B cell (primary cell): ENCODE measurements at regions not wholly inside any gene's neighbourhood (a gene's known extent, or its start where the extent isn't known, plus 50 kb on each side); places are given as distances from the start of the nearest gene placed in this dataset.

ENCODE experiments used
- ATAC-seq: fragments of 200-7000 bp; cut with Tn5 transposase; one replicate; pipeline ENCODE4 v1.10.0; 2021; ENCODE audit warnings: low read depth, mild to moderate bottlenecking, moderate number of reproducible peaks, moderate library complexity
- CTCF ChIA-PET: fragments of 350-600 bp; sonication (Branson Sonifier 250); formaldehyde crosslinking; loops from one replicate; lab custom pipeline; 2021; ENCODE audit warnings: antibody characterized with exemption, inconsistent platforms; lab: Charles Lee
- POLR2A ChIA-PET: fragments of 350-600 bp; sonication (Branson Sonifier 250); formaldehyde crosslinking; loops from one replicate; lab custom pipeline; 2021; ENCODE audit warnings: antibody characterized with exemption; lab: Charles Lee
- DNase-seq: peaks from one replicate; pipeline ENCODE4 v3.0.0; 2013
- H2AFZ ChIP-seq: 2 replicates; pipeline ENCODE4 v1.6.1; 2012; ENCODE audit warnings: mild to moderate bottlenecking, low read depth, low read length; ENCODE audit not compliant: insufficient read depth, poor library complexity, severe bottlenecking
- H3K27ac ChIP-seq, 2 donors: 1 replicate in 1 of 2; 2 replicates in 1 of 2; pipeline ENCODE4 v1.5.1; 2012 to 2013; ENCODE audit warnings: low read length in 2 of 2, mild to moderate bottlenecking in 2 of 2, moderate library complexity in 1 of 2
- H3K27me3 ChIP-seq, 4 experiments: fragments of 200-600 bp in 1 of 4; sonication (generic) in 1 of 4; replicated peaks in 1 of 4; 1 replicate in 2 of 4; 2 replicates in 2 of 4; pipeline versions ENCODE4 v1.6.1 to v1.7.0; 2013 to 2016; ENCODE audit warnings: low read length in 3 of 4, mild to moderate bottlenecking in 2 of 4, mixed read lengths in 1 of 4, moderate library complexity in 1 of 4; ENCODE audit not compliant: insufficient read depth in 4 of 4, control insufficient read depth in 3 of 4; ENCODE audit errors: control extremely low read depth in 1 of 4
- H3K36me3 ChIP-seq, 2 experiments: replicated peaks in 1 of 2; 1 replicate in 1 of 2; 2 replicates in 1 of 2; pipeline versions ENCODE4 v1.6.1 to v1.7.1; 2013; ENCODE audit warnings: low read length in 1 of 2; ENCODE audit not compliant: insufficient read depth in 2 of 2, control insufficient read depth in 1 of 2; ENCODE audit errors: control extremely low read depth in 1 of 2, extremely low read depth in 1 of 2
- H3K4me1 ChIP-seq, 2 donors: fragments of 200-600 bp in 1 of 2; sonication (generic) in 1 of 2; 1 replicate in 1 of 2; 2 replicates in 1 of 2; pipeline versions ENCODE4 v1.5.1 to v1.6.1; 2013 to 2017; ENCODE audit warnings: low read length in 2 of 2; ENCODE audit not compliant: control insufficient read depth in 2 of 2, insufficient read depth in 2 of 2
- H3K4me2 ChIP-seq: replicated peaks from 2 replicates; pipeline ENCODE3; 2012; ENCODE audit warnings: mild to moderate bottlenecking, low read depth, low read length; ENCODE audit not compliant: poor library complexity, severe bottlenecking
- H3K4me3 ChIP-seq, 5 experiments: fragments of 200-600 bp in 1 of 5; sonication (generic) in 1 of 5; 1 replicate in 3 of 5; 2 replicates in 2 of 5; pipeline versions ENCODE4 v1.5.1 to v1.7.0; 2011 to 2016; ENCODE audit warnings: low read length in 4 of 5, mild to moderate bottlenecking in 4 of 5, low read depth in 2 of 5, control low read depth in 1 of 5, moderate library complexity in 1 of 5; ENCODE audit not compliant: insufficient read depth in 1 of 5; ENCODE audit errors: control extremely low read depth in 1 of 5, extremely low read depth in 1 of 5
- H3K79me2 ChIP-seq: fragments of 200-600 bp; sonication (generic); one replicate; pipeline ENCODE4 v1.6.0; 2016; ENCODE audit warnings: low read length; ENCODE audit not compliant: control insufficient read depth, insufficient read depth
- H3K9ac ChIP-seq: fragments of 200-600 bp; sonication (generic); 2 replicates; pipeline ENCODE4 v1.6.1; 2017; ENCODE audit warnings: mild to moderate bottlenecking, low read length, moderate library complexity
- H3K9me3 ChIP-seq, 3 donors: one replicate each; pipeline versions ENCODE4 v1.6.1 to v1.7.1; 2013; ENCODE audit warnings: low read length in 2 of 3; ENCODE audit not compliant: control insufficient read depth in 2 of 3, insufficient read depth in 1 of 3; ENCODE audit errors: control extremely low read depth in 1 of 3
- H4K20me1 ChIP-seq: 2 replicates; pipeline ENCODE4 v1.6.0; 2012; ENCODE audit warnings: mild to moderate bottlenecking, low read length; ENCODE audit not compliant: insufficient read depth, control insufficient read depth, poor library complexity, severe bottlenecking
- H3K27ac Mint-ChIP-seq: one replicate; pipeline ENCODE4 v1.8.0; 2021; ENCODE audit warnings: mixed read lengths
- H3K27me3 Mint-ChIP-seq: one replicate; pipeline ENCODE4 v1.8.0; 2021; ENCODE audit warnings: mixed read lengths
- H3K4me1 Mint-ChIP-seq: one replicate; pipeline ENCODE4 v1.8.0; 2021; ENCODE audit warnings: mixed read lengths
- H3K4me3 Mint-ChIP-seq: one replicate; pipeline ENCODE4 v1.8.0; 2021; ENCODE audit warnings: mixed read lengths
- H3K9me3 Mint-ChIP-seq: one replicate; pipeline ENCODE4 v1.8.0; 2022; ENCODE audit warnings: mixed read lengths; ENCODE audit not compliant: insufficient read depth
- CTCF ChIP-seq: fragments of 200-600 bp; IDR thresholded peaks from one replicate; pipeline ENCODE4 v1.8.0; 2022; ENCODE audit warnings: antibody characterized with exemption, mild to moderate bottlenecking
- EZH2 ChIP-seq: IDR thresholded peaks from 2 replicates; pipeline ENCODE4 v1.6.1; 2012; ENCODE audit warnings: borderline replicate concordance, low read depth, mild to moderate bottlenecking, moderate library complexity, low read length; ENCODE audit not compliant: insufficient read depth, poor library complexity, severe bottlenecking
- WGBS: methylation state at CpG from one replicate; pipeline ENCODE4 v1.1.5; 2013; ENCODE audit warnings: missing lambda C conversion rate; ENCODE audit not compliant: insufficient coverage; 5-methylcytosine and 5-hydroxymethylcytosine counted together
- intact Hi-C: fragments of 100-400 bp; cut with micrococcal nuclease; formaldehyde crosslinking; loops from one replicate; pipeline ENCODE4 v1.10.0; 2022

GRCh38 chr10:7485244-7485556 is 74.4 kb upstream of the SFMBT2 start:
- peak overlapping the region; percentile 48 for H2AFZ ChIP-seq
- ATAC-seq = no peak

More at GRCh38 chr10:7485244-7485556, 74.4 kb upstream of the SFMBT2 start:
- peak overlapping the region; percentile 64 for H3K27ac Mint-ChIP-seq
- Histone ChIP-seq H3K9ac (peak overlapping the region; percentile 54), H3K4me2 (peak overlapping the region; percentile 78), H3K27me3 (no peaks in the 10 kb centered on the region), H3K36me3 (no peaks in the 10 kb centered on the region), H3K9me3 (no peaks in the 10 kb centered on the region), H3K27ac (peak overlapping the region; percentile 41 to 60), H3K4me1 (peaks cover 57 to 58% of the 10 kb centered on the region in 2 donors), H4K20me1 (no peaks in the 10 kb centered on the region), H3K4me3 (peak overlapping the region; percentile 7 to 57 (median 33)), H3K79me2 (no peaks in the 10 kb centered on the region)
- 35% methylated on average over 5 of the region's 9 CpGs for WGBS
- TF ChIP-seq EZH2 (no peak), CTCF (no peak)
- H3K4me1 Mint-ChIP-seq = peaks cover 60% of the 10 kb centered on the region
- no peaks in the 10 kb centered on the region for H3K9me3 Mint-ChIP-seq
- H3K4me3 Mint-ChIP-seq = peak overlapping the region; percentile 67
- DNase-seq = no peak
- CTCF ChIA-PET = interaction anchor here (0.6 kb wide), 2 partner anchors 63 to 568 kb away, joined by 3 read pairs; no protein-coding TSS in a partner anchor
- H3K27me3 Mint-ChIP-seq = no peaks in the 10 kb centered on the region
- intact Hi-C loops = no loop called here
- POLR2A ChIA-PET = no interaction called here
